Psoas muscle (tissue), 7 donors: ENCODE measurements at regions not wholly inside any gene's neighbourhood (a gene's known extent, or its start where the extent isn't known, plus 50 kb on each side); places are given as distances from the start of the nearest gene placed in this dataset.

ENCODE experiments used
- ATAC-seq, 4 donors: fragments of 200-7000 bp; cut with Tn5 transposase; one replicate each; pipeline ENCODE4 v1.9.1; 2020; ENCODE audit warnings: moderate library complexity in 3 of 4, mild to moderate bottlenecking in 2 of 4
- DNase-seq, 2 donors: peaks; one replicate each; pipeline ENCODE4 v3.0.0-alpha.2; 2020
- H3K27ac ChIP-seq: fragments of 200-600 bp; one replicate; pipeline ENCODE4 v1.8.0; 2022
- H3K27me3 ChIP-seq, 3 donors: fragments of 200-600 bp in 1 of 3; one replicate each; pipeline versions ENCODE4 v1.6.1 to v1.8.0; 2013 to 2022; ENCODE audit warnings: low read length in 2 of 3, mild to moderate bottlenecking in 2 of 3, moderate library complexity in 1 of 3; ENCODE audit not compliant: insufficient read depth in 3 of 3
- H3K36me3 ChIP-seq, 2 donors: fragments of 200-600 bp in 1 of 2; one replicate each; pipeline versions ENCODE4 v1.6.1 to v1.8.0; 2013 to 2022; ENCODE audit warnings: low read depth in 1 of 2, mild to moderate bottlenecking in 1 of 2, moderate library complexity in 1 of 2; ENCODE audit not compliant: insufficient read depth in 1 of 2
- H3K4me1 ChIP-seq: fragments of 200-600 bp; one replicate; pipeline ENCODE4 v1.8.0; 2022
- H3K4me3 ChIP-seq: fragments of 200-600 bp; one replicate; pipeline ENCODE4 v1.8.0; 2022; ENCODE audit warnings: mild to moderate bottlenecking
- H3K9me3 ChIP-seq: fragments of 200-600 bp; one replicate; pipeline ENCODE4 v1.8.0; 2022
- WGBS, 3 donors: extraction: QIAGEN DNeasy Blood & Tissue Kit; methylation state at CpG; one replicate each; pipeline versions ENCODE4 v1.1.6 to v1.1.7; 2013; 5-methylcytosine and 5-hydroxymethylcytosine counted together
- intact Hi-C, 2 donors: fragments of 100-400 bp; cut with DNase I; formaldehyde crosslinking; loops; one replicate each; pipeline versions ENCODE4 v1.11.0 to v1.14.2; 2022
- TF ChIP-seq, protein P1 (sequence below): fragments of 200-600 bp; IDR thresholded peaks from one replicate; pipeline ENCODE4 v1.8.0; 2022; ENCODE audit warnings: antibody characterized with exemption
- donor health status: healthy with polysubstance abuse.
- donor health status: DM: no; HTN: no; CAD: no; lungs with moderate emphysema.
- donor health status: Bipolar disorder and iron deficiency.
- donor health status: healthy.
- donor health status: DM: yes; HTN: yes; CAD: no.
- donor health status: DM: no; HTN: no; CAD: no.
- donor health status: DM: yes; HTN: yes; CAD: no.

DNA sequence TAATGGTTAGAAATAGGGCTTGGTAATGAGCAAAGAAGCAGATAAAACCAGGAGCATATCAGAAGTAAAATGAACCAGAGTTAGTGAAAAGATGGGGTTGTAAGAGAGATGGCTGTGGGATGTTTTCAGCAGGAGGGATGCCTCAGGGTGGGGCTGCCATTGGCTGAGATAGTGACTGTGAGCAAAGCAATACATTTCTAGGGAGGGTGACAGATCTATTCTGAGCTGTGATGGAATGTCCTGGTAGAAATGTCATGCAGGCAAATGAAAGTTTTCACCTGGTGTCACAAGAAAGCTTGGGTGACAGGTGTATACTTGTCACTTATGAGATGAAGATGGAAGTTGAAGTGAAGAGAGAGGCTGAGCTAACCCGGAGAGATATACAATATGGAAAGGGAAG lies 435.9 kb downstream of the TNS3 start:
- no peaks in the 10 kb centered on the region for H3K9me3 ChIP-seq
- whole genome bisulfite sequencing, 3 donors: 16 to 79% (median 33%) methylated on average over 1 of the region's 1 CpG
- H3K4me1 ChIP-seq: no peaks in the 10 kb centered on the region
- intact Hi-C loops: no loop called here
- ATAC-seq: no peak
- no peak for DNase-seq
- H3K36me3 ChIP-seq: no peaks in the 10 kb centered on the region
- H3K4me3 ChIP-seq: no peak overlapping the region
- no peaks in the 10 kb centered on the region for H3K27me3 ChIP-seq
- no peak overlapping the region for H3K27ac ChIP-seq
- TF ChIP-seq, protein P1, sequence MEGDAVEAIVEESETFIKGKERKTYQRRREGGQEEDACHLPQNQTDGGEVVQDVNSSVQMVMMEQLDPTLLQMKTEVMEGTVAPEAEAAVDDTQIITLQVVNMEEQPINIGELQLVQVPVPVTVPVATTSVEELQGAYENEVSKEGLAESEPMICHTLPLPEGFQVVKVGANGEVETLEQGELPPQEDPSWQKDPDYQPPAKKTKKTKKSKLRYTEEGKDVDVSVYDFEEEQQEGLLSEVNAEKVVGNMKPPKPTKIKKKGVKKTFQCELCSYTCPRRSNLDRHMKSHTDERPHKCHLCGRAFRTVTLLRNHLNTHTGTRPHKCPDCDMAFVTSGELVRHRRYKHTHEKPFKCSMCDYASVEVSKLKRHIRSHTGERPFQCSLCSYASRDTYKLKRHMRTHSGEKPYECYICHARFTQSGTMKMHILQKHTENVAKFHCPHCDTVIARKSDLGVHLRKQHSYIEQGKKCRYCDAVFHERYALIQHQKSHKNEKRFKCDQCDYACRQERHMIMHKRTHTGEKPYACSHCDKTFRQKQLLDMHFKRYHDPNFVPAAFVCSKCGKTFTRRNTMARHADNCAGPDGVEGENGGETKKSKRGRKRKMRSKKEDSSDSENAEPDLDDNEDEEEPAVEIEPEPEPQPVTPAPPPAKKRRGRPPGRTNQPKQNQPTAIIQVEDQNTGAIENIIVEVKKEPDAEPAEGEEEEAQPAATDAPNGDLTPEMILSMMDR: no peak

DNA sequence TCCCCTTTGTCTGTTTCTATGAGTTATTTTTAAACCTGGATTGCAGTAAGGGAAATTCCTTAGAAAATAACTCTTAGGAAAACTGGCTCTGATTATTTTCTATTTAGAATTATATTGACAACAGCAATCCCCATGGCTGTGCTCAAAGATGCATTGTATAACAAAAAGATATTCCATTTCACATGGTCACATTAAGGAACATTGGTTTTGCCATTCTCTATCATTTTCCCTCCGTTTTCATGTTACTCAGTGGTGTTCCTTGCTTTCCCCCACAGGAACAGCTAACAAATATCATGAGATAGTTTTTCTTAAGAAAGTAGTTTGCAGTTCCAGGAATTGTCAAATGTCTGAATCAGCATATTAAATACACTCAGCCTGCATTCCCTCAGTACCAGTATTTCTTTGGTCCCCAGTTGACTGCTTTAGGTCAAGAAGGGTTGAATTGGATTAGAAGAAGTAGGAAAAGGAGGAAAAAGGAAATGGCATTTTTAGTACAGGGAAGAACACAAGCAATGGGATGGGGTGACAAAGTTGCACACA lies 436.7 kb downstream of the TNS3 start:
- 77 to 82% (median 77%) methylated on average over 1 of the region's 1 CpG for WGBS, 3 donors
- intact Hi-C loops: no loop called here
- H3K27ac ChIP-seq: no peak overlapping the region
- no peaks in the 10 kb centered on the region for H3K4me1 ChIP-seq
- H3K9me3 ChIP-seq: no peaks in the 10 kb centered on the region
- TF ChIP-seq, protein P1: no peak
- no peak overlapping the region for H3K4me3 ChIP-seq
- no peaks in the 10 kb centered on the region for H3K36me3 ChIP-seq
- ATAC-seq: no peak
- H3K27me3 ChIP-seq: no peaks in the 10 kb centered on the region
- no peak for DNase-seq

DNA sequence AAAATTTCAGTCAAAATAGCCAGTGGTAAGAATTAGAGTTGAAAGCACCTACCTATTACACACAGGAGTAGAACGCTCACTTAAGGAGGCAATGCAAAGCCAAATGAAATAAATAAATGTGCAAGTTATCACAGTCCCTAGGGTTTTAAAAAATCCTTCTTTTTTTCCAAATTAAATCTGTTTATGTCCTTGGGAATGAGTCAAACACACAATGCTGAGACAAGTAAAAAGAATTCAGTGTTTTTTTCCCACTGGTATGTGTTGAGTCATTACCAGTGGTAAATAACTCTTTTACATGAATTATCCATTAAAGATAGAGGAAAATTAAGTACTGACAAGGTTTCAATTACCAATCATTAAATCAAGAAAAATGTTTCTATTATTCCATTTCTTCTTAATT lies 438.6 kb downstream of the TNS3 start:
- no peak for ATAC-seq
- Histone ChIP-seq H3K36me3 (no peaks in the 10 kb centered on the region), H3K27ac (no peak overlapping the region), H3K4me3 (no peak overlapping the region), H3K9me3 (no peaks in the 10 kb centered on the region), H3K4me1 (no peaks in the 10 kb centered on the region), H3K27me3 (no peaks in the 10 kb centered on the region)
- WGBS, 3 donors: 93 to 95% (median 95%) methylated on average over 1 of the region's 1 CpG
- intact Hi-C loops: no loop called here
- no peak for DNase-seq
- TF ChIP-seq, protein P1: no peak

DNA sequence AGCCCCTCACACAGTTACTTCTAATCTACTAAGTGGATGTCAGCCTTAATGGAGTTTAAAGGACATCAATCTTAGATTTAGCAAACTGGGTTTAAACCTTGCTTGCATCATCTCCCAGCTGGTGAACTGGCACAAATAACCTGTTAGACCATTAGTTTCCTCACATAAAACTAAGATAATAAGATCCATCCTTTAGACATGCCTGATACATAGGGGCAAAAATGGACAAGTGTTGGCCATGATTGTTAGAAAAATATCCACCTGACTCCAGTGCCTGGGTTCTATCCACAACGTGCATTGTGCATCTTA lies 439.1 kb downstream of the TNS3 start:
- Histone ChIP-seq H3K9me3 (no peaks in the 10 kb centered on the region), H3K36me3 (no peaks in the 10 kb centered on the region), H3K27ac (no peak overlapping the region), H3K4me1 (no peaks in the 10 kb centered on the region), H3K4me3 (no peak overlapping the region), H3K27me3 (no peaks in the 10 kb centered on the region)
- no peak for DNase-seq
- no peak for ATAC-seq
- TF ChIP-seq, protein P1: no peak
- 56 to 83% (median 65%) methylated on average over 1 of the region's 1 CpG for WGBS, 3 donors
- intact Hi-C loops: no loop called here

DNA sequence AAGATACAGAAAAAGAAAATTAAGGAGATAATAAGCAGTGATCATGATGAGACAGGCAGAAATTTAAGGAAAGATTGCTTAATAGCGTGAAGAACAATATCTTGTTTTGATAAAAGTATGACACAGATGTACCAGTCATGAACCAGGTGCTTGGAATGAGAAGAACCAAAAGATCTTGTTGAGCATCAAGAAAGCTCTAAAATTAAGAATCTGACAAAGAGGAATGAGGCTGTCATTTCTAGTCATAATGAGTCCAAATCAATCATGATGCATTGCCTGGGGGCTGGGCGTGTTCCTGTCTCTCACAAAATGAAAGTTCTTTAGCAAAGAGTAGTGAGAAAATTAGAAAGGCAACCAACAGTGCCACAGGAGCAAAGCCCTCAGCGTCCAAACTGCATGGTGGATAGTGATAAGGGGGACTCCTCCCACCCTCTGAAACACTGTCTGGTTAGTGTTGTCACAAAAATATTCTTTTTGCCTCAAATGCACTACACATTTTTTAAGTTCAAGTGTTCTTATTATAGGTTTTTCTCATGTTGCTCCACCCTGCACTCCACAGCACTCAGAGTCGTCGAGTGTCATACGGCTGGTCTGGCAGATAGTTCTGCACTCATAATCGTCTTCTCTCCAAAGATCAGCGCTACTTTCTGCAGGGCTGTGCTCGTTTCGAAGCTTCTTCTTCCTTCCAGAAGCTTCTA lies 439.6 kb downstream of the TNS3 start:
- WGBS, 3 donors: 80 to 89% (median 84%) methylated on average over 10 of the region's 10 CpGs
- no peak for ATAC-seq
- Histone ChIP-seq H3K27me3 (no peaks in the 10 kb centered on the region), H3K36me3 (no peaks in the 10 kb centered on the region), H3K4me3 (no peak overlapping the region), H3K9me3 (no peaks in the 10 kb centered on the region), H3K4me1 (no peaks in the 10 kb centered on the region), H3K27ac (no peak overlapping the region)
- no peak for DNase-seq
- intact Hi-C loops: no loop called here
- TF ChIP-seq, protein P1: no peak
